HFF-Myc (cell line): ENCODE measurements at regions not wholly inside any gene's neighbourhood (a gene's known extent, or its start where the extent isn't known, plus 50 kb on each side); places are given as distances from the start of the nearest gene placed in this dataset.

ENCODE experiments used
- DNase-seq: peaks from one replicate; pipeline ENCODE4 v3.0.0-alpha.2; 2011; ENCODE audit warnings: low read depth; ENCODE audit errors: extremely low read depth
- H3K4me3 ChIP-seq: replicated peaks from 2 replicates; pipeline ENCODE4 v1.5.1; 2011; ENCODE audit warnings: low read depth, mild to moderate bottlenecking, control low read depth, low read length
- TF ChIP-seq, protein P1 (sequence below): IDR thresholded peaks from 2 replicates; pipeline ENCODE4 v1.5.1; 2012; ENCODE audit warnings: mild to moderate bottlenecking, low read depth, low read length, control low read depth; ENCODE audit errors: missing control alignments

DNA sequence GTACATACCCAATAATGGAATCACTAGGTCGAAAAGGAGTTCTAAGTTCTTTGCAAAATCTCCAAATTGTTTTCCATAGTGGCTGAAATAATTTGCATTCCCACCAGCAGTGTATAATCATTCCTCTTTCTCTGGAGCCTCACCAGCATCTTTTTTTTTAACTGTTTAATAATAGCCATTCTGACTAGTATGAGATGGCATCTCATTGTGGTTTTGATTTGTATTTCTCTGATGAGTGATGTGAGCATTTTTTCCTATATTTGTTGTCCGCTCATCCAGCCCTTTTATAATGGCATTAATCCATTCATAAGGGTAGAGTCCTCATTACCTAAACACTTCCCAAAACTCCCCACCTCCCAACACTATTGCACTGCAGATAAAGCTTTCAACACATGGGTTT is 278.3 kb downstream of the SEC23A start:
- no peak overlapping the region for H3K4me3 ChIP-seq
- TF ChIP-seq, protein P1, sequence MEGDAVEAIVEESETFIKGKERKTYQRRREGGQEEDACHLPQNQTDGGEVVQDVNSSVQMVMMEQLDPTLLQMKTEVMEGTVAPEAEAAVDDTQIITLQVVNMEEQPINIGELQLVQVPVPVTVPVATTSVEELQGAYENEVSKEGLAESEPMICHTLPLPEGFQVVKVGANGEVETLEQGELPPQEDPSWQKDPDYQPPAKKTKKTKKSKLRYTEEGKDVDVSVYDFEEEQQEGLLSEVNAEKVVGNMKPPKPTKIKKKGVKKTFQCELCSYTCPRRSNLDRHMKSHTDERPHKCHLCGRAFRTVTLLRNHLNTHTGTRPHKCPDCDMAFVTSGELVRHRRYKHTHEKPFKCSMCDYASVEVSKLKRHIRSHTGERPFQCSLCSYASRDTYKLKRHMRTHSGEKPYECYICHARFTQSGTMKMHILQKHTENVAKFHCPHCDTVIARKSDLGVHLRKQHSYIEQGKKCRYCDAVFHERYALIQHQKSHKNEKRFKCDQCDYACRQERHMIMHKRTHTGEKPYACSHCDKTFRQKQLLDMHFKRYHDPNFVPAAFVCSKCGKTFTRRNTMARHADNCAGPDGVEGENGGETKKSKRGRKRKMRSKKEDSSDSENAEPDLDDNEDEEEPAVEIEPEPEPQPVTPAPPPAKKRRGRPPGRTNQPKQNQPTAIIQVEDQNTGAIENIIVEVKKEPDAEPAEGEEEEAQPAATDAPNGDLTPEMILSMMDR = no peak
- DNase-seq = no peak

DNA sequence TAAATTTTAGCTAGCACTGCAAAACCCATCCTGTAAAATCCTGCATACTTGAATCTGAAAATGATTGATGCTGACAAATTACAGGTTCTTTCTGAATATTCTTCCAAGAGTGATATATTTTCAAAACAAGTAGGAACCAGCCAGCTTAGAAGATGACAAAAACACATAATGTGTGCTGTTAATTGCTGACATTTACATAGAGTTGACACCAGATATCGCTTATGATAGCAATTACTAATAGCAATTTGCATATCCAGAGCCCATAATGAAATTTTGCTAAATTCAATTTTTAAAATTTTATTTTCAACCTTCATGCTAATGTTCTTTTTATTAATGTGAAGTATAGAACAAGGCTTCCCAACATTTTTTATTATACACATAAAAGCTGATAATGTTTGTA is 284.5 kb downstream of the SEC23A start:
- no peak overlapping the region for H3K4me3 ChIP-seq
- TF ChIP-seq, protein P1 = no peak
- no peak for DNase-seq

DNA sequence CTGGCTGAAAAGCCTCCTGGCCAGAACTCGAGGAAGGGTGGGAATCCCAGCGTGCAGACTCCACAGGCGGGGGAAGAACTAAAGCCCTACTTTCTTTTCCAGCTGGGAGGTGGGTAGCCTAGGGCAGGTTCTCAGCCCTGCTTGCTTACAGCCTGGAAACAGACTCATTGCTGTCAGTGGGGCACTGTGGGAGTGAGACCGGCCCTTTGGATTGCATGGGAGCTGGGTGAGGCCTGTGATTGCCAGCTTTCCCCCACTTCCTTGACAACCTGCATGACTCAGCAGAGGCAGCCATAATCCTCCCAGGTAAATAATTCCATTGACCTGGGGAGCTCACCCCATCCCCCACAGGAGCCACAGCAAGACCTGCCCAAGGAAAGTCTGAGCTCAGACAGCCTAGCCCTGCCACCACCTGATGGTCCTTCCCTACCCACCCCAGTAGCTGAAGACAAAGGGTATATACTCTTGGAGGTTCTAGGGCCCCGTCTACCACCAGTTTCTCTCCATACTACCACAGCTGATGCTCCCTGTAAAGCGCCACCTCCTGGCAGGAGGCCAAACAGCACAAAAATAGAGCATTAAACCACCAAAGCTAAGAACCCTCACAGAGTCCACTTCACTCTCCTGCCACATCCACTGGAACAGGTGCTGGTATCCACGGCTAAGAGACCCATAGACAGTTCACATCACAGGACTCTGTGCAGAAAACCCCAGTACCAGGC is 294.1 kb downstream of the SEC23A start:
- no peak for DNase-seq
- H3K4me3 ChIP-seq = no peak overlapping the region
- TF ChIP-seq, protein P1 = peak; percentile 15

DNA sequence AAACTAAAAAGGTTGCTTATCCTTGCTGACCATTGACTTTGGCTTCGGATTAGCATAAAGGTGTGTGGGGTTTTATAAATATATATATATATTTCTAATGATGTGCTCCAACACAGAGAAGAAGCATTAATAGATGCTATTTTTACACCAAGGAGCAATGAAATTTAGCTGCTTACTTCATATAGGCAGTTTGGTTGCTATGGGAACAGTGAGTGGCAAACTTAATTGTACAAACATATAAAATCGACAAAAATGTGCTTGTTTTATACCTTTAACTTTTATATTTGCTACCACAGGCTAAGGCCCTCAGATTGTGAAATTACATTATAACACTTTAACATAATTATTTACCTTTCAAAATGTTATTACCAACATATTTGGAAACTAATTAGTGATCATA is 303.4 kb downstream of the SEC23A start:
- no peak for DNase-seq
- H3K4me3 ChIP-seq = no peak overlapping the region
- TF ChIP-seq, protein P1 = no peak

DNA sequence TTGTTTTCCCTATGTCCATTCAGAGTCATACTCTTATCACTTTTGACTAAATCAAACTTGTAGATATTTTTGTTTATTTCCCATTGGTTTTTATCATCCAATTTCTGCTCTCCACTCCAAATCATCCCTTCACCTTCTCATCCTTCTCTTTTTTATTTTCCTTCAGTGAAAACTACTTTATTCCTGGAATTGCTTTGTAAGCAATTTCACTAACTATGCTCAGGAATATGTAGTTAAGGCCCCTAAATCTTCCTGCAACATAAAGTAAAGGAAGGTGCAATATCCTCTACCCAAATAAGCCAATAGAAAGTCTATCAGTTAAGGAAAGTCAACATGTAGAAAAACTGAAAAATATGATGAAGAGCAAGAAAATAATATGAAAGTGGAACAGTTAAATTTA is 308.4 kb downstream of the SEC23A start:
- no peak for DNase-seq
- TF ChIP-seq, protein P1 = no peak

DNA sequence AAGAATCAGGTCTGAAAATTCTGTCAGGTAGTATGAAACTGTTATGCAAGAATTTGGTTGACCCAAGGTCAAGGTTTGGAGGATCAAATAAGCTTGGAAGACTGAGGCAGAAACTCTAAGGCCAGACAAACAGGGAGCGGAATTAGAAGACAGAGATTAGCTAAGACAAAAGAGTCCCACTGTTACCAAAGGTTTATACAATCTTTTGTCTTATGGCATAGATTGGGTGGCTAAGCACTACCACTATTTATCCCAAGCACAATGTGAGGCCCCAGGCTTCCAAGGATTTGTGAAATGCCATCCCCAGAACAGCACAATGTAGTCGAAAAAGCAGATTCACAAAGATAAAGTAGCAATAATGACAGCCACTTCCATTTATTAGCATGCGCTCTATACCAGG is 311.2 kb downstream of the SEC23A start:
- TF ChIP-seq, protein P1 = no peak
- no peak overlapping the region for H3K4me3 ChIP-seq
- no peak for DNase-seq

More for the DNA sequence above, 308.4 kb downstream of the SEC23A start:
- H3K4me3 ChIP-seq = no peak overlapping the region

DNA sequence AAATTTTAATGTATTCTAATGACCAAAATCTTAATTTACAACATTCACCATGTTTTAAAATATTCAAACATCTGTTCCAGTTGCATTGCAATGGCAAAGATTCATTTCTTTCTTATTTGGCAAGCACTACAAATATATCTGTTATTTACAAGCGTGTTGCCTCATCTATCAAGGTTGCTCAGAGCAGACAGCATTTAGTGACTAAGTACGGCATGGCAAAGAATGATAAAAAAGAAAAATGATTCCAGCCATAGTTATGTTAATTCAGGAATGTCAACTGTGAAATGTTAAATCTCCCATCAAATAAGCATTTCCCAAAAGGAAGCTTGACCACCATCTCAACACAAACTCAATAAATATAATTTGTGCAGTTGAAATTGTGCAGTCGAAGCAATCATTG is 312.1 kb downstream of the SEC23A start:
- DNase-seq = no peak
- TF ChIP-seq, protein P1 = no peak
- no peak overlapping the region for H3K4me3 ChIP-seq
